Activated effector memory CD4-positive, alpha-beta T cell treated with Interleukin-2 at 50 U/mL for 16 hours (primary cell): ENCODE measurements at regions not wholly inside any gene's neighbourhood (a gene's known extent, or its start where the extent isn't known, plus 50 kb on each side); places are given as distances from the start of the nearest gene placed in this dataset.
"Not testable (repeated sequence)": the region's sequence is repeated elsewhere in the genome, so short reads cannot be mapped to it uniquely, and the experiment has no call there.

Experiments
- DNase-seq: peaks from one replicate; pipeline ENCODE4 v3.0.0-alpha.2; 2020

- no peak for DNase-seq
Observed at GRCh38 chr4:18185491-18185890, 163.9 kb upstream of the LCORL start.

GRCh38 chr4:18180892-18181291 is 159.3 kb upstream of the LCORL start:
- no peak for DNase-seq

GRCh38 chr4:18180122-18180521 is 158.6 kb upstream of the LCORL start:
- DNase-seq, result no peak

- no peak for DNase-seq
Observed at GRCh38 chr4:18171896-18172295, 150.3 kb upstream of the LCORL start.

- DNase-seq, result no peak
Observed at GRCh38 chr4:18167831-18168230, 146.3 kb upstream of the LCORL start.

GRCh38 chr4:18166925-18167324 is 145.4 kb upstream of the LCORL start:
- no peak for DNase-seq

GRCh38 chr4:18162453-18162852 is 140.9 kb upstream of the LCORL start:
- no peak for DNase-seq

- not testable (repeated sequence) for DNase-seq
Observed at GRCh38 chr4:18159117-18159912, 137.8 kb upstream of the LCORL start.

GRCh38 chr4:18155067-18156041 is 133.8 kb upstream of the LCORL start:
- DNase-seq, result no peak

GRCh38 chr4:18138076-18138665 is 116.6 kb upstream of the LCORL start:
- DNase-seq, result no peak

- DNase-seq, result no peak
Observed at GRCh38 chr4:18134111-18134510, 112.6 kb upstream of the LCORL start.

- DNase-seq, result no peak
Observed at GRCh38 chr4:18130256-18130655, 108.7 kb upstream of the LCORL start.

- DNase-seq, result no peak
Observed at GRCh38 chr4:18128241-18128640, 106.7 kb upstream of the LCORL start.

- DNase-seq, result no peak
Observed at GRCh38 chr4:18127030-18127429, 105.5 kb upstream of the LCORL start.

- DNase-seq, result no peak
Observed at GRCh38 chr4:18113710-18114331, 92.3 kb upstream of the LCORL start.

GRCh38 chr4:18111081-18111480 is 89.5 kb upstream of the LCORL start:
- no peak for DNase-seq

- DNase-seq, result no peak
Observed at GRCh38 chr4:18110099-18110498, 88.5 kb upstream of the LCORL start.

GRCh38 chr4:18109676-18110075 is 88.1 kb upstream of the LCORL start:
- DNase-seq, result no peak

- DNase-seq, result not testable (repeated sequence)
Observed at GRCh38 chr4:18107848-18108528, 86.4 kb upstream of the LCORL start.

GRCh38 chr4:18106620-18107019 is 85.1 kb upstream of the LCORL start:
- DNase-seq, result no peak

- no peak for DNase-seq
Observed at GRCh38 chr4:18105030-18106011, 83.8 kb upstream of the LCORL start.
